Spleen (tissue), 11 donors: ENCODE measurements at regions not wholly inside any gene's neighbourhood (a gene's known extent, or its start where the extent isn't known, plus 50 kb on each side); places are given as distances from the start of the nearest gene placed in this dataset.

Experiments used
- DNase-seq: peaks from one replicate; pipeline ENCODE4 v3.0.0-alpha.2; 2020
- H3K27ac ChIP-seq, 8 donors: fragments of 200-600 bp; sonication (generic) in 7 of 8; 1 replicate in 4 of 8; 2 replicates in 4 of 8; pipeline versions ENCODE4 v1.5.0 to v1.8.0; 2016 to 2021; ENCODE audit warnings: inconsistent platforms in 4 of 8, mild to moderate bottlenecking in 4 of 8, moderate library complexity in 1 of 8
- H3K27me3 ChIP-seq, 7 donors: fragments of 200-600 bp; sonication (generic) in 6 of 7; replicated peaks in 1 of 7; 1 replicate in 4 of 7; 2 replicates in 3 of 7; pipeline versions ENCODE4 v1.5.0 to v1.8.0; 2016 to 2021; ENCODE audit warnings: inconsistent platforms in 3 of 7, mild to moderate bottlenecking in 1 of 7
- H3K36me3 ChIP-seq, 6 donors: fragments of 200-600 bp; sonication (generic) in 5 of 6; 1 replicate in 4 of 6; 2 replicates in 2 of 6; pipeline versions ENCODE4 v1.5.0 to v1.8.0; 2016 to 2021; ENCODE audit warnings: inconsistent platforms in 2 of 6
- H3K4me1 ChIP-seq, 6 donors: fragments of 200-600 bp; sonication (generic) in 5 of 6; 1 replicate in 3 of 6; 2 replicates in 3 of 6; pipeline versions ENCODE4 v1.5.0 to v1.8.0; 2016 to 2021; ENCODE audit warnings: inconsistent platforms in 3 of 6
- H3K4me3 ChIP-seq, 8 donors: fragments of 200-600 bp; sonication (generic) in 7 of 8; 1 replicate in 4 of 8; 2 replicates in 4 of 8; pipeline versions ENCODE4 v1.5.0 to v1.8.0; 2016 to 2021; ENCODE audit warnings: inconsistent platforms in 4 of 8, mild to moderate bottlenecking in 4 of 8, moderate library complexity in 2 of 8
- H3K9me3 ChIP-seq, 8 donors: fragments of 200-600 bp; sonication (generic) in 7 of 8; 1 replicate in 4 of 8; 2 replicates in 4 of 8; pipeline versions ENCODE4 v1.5.0 to v1.8.0; 2016 to 2021; ENCODE audit warnings: inconsistent platforms in 4 of 8
- POLR2A ChIP-seq, 3 donors: fragments of 450-650 bp; IDR thresholded peaks; one replicate each; pipeline ENCODE4 v1.5.1; 2017; ENCODE audit warnings: antibody characterized with exemption in 3 of 3, mild to moderate bottlenecking in 1 of 3
- POLR2AphosphoS5 ChIP-seq, 3 donors: sonication (generic); formaldehyde crosslinking; IDR thresholded peaks; one replicate each; pipeline ENCODE4 v1.5.1; 2017; ENCODE audit warnings: antibody characterized with exemption in 3 of 3
- WGBS, 5 donors: extraction: QIAGEN DNeasy Blood & Tissue Kit in 3 of 5; methylation state at CpG; one replicate each; pipeline versions ENCODE4 v1.1.5 to v1.1.7; 2013 to 2018; 5-methylcytosine and 5-hydroxymethylcytosine counted together
- intact Hi-C: fragments of 100-400 bp; cut with DNase I; formaldehyde crosslinking; loops from one replicate; pipeline ENCODE4 v1.15.0; 2023; ENCODE audit warnings: low total_unique reads
- TF ChIP-seq, protein P1 (sequence below), 11 experiments: fragments of 200-600 bp in 7 of 11; fragments of 450-650 bp in 4 of 11; sonication (generic) in 4 of 11; IDR thresholded peaks in 8 of 11; conservative IDR thresholded peaks in 3 of 11; 1 replicate in 7 of 11; 2 replicates in 4 of 11; pipeline versions ENCODE4 v1.4.0 to v1.8.0; 2016 to 2021; ENCODE audit warnings: antibody characterized with exemption in 11 of 11, inconsistent platforms in 4 of 11, mild to moderate bottlenecking in 1 of 11
- donor health status: healthy with polysubstance abuse.
- donor health status: DM: no; HTN: no; CAD: no; lungs with moderate emphysema.
- donor health status: DM: no; HTN: no; CAD: no.
- donor health status: Bipolar disorder and iron deficiency.
- donor health status: healthy.
- donor health status: DM: no; HTN: no; CAD: no.
- donor health status: DM: yes; HTN: yes; CAD: no.

- DNase-seq, result no peak
- Histone ChIP-seq H3K27me3 (no peaks in the 10 kb centered on the region), H3K4me3 (no peak overlapping the region), H3K4me1 (no peaks in the 10 kb centered on the region), H3K9me3 (peaks cover 0 to 8% (median 0%) of the 10 kb centered on the region in 8 donors), H3K36me3 (no peaks in the 10 kb centered on the region), H3K27ac (no peak overlapping the region)
- WGBS, 5 donors, result 77 to 93% (median 88%) methylated on average over 4 of the region's 4 CpGs
- intact Hi-C loops, result no loop called here
- TF ChIP-seq POLR2AphosphoS5 (IDR thresholded peaks at IDR 0.05) (no peak), POLR2A (IDR thresholded peaks at IDR 0.05) (no peak)
- TF ChIP-seq, protein P1, sequence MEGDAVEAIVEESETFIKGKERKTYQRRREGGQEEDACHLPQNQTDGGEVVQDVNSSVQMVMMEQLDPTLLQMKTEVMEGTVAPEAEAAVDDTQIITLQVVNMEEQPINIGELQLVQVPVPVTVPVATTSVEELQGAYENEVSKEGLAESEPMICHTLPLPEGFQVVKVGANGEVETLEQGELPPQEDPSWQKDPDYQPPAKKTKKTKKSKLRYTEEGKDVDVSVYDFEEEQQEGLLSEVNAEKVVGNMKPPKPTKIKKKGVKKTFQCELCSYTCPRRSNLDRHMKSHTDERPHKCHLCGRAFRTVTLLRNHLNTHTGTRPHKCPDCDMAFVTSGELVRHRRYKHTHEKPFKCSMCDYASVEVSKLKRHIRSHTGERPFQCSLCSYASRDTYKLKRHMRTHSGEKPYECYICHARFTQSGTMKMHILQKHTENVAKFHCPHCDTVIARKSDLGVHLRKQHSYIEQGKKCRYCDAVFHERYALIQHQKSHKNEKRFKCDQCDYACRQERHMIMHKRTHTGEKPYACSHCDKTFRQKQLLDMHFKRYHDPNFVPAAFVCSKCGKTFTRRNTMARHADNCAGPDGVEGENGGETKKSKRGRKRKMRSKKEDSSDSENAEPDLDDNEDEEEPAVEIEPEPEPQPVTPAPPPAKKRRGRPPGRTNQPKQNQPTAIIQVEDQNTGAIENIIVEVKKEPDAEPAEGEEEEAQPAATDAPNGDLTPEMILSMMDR (IDR thresholded peaks at IDR 0.05 in 8 of 11, conservative IDR thresholded peaks at IDR 0.05 in 3 of 11), result no peak
Observed at GRCh38 chr21:15433091-15433490, 296.7 kb upstream of the USP25 start.

- Histone ChIP-seq H3K4me1 (no peaks in the 10 kb centered on the region), H3K27me3 (no peaks in the 10 kb centered on the region), H3K27ac (no peak overlapping the region), H3K4me3 (no peak overlapping the region), H3K36me3 (no peaks in the 10 kb centered on the region), H3K9me3 (peaks cover 0 to 8% (median 0%) of the 10 kb centered on the region in 8 donors)
- intact Hi-C loops, result no loop called here
- no peak for TF ChIP-seq POLR2AphosphoS5 (IDR thresholded peaks at IDR 0.05)
- TF ChIP-seq, protein P1 (IDR thresholded peaks at IDR 0.05 in 8 of 11, conservative IDR thresholded peaks at IDR 0.05 in 3 of 11), result no peak
- TF ChIP-seq POLR2A (IDR thresholded peaks at IDR 0.05), result no peak
- 70 to 93% (median 87%) methylated on average over 2 of the region's 2 CpGs for WGBS, 5 donors
- no peak for DNase-seq
Observed at GRCh38 chr21:15434163-15434905, 295.4 kb upstream of the USP25 start.

GRCh38 chr21:15436031-15436430 lies 293.8 kb upstream of the USP25 start:
- Histone ChIP-seq H3K36me3 (no peaks in the 10 kb centered on the region), H3K9me3 (peaks cover 0 to 8% (median 0%) of the 10 kb centered on the region in 8 donors), H3K27me3 (no peaks in the 10 kb centered on the region), H3K4me1 (peaks cover 0 to 5% (median 3%) of the 10 kb centered on the region in 6 donors), H3K4me3 (no peak overlapping the region), H3K27ac (no peak overlapping the region)
- 57 to 75% (median 71%) methylated on average over 1 of the region's 1 CpG for WGBS, 5 donors
- TF ChIP-seq POLR2AphosphoS5 (IDR thresholded peaks at IDR 0.05), result no peak
- no peak for TF ChIP-seq POLR2A (IDR thresholded peaks at IDR 0.05)
- TF ChIP-seq, protein P1 (IDR thresholded peaks at IDR 0.05 in 8 of 11, conservative IDR thresholded peaks at IDR 0.05 in 3 of 11), result no peak
- intact Hi-C loops, result no loop called here
- no peak for DNase-seq

DNA sequence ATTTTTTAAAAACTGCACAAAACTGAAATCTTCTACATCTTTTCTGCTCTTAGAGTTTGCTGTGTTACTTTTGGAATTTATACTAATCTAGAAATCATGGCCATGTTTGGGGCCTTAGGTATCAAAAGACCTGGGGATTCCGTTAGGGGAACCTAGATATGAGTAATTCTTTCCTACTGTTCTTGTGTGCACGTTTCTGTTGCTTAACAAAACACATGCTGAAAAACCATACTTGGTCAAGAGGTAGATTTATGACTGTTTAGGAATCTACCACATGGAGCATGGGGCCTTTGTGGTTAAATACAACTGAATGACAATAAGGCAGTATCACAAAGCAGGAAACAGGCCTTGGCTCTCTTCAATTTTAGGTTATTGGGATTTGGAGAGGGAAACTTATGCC lies 291.9 kb upstream of the USP25 start:
- intact Hi-C loops, result no loop called here
- H3K27me3 ChIP-seq, result no peaks in the 10 kb centered on the region
- 21 to 42% (median 27%) methylated on average over 2 of the region's 2 CpGs for WGBS, 5 donors
- no peaks in the 10 kb centered on the region for H3K36me3 ChIP-seq
- H3K27ac ChIP-seq, result no peak overlapping the region
- peaks cover 0 to 8% (median 0%) of the 10 kb centered on the region in 8 donors for H3K9me3 ChIP-seq
- TF ChIP-seq POLR2AphosphoS5 (IDR thresholded peaks at IDR 0.05) (no peak), POLR2A (IDR thresholded peaks at IDR 0.05) (no peak)
- TF ChIP-seq, protein P1 (IDR thresholded peaks at IDR 0.05 in 8 of 11, conservative IDR thresholded peaks at IDR 0.05 in 3 of 11), result no peak
- H3K4me3 ChIP-seq, result no peak overlapping the region
- DNase-seq, result no peak
- peaks cover 0 to 18% (median 9%) of the 10 kb centered on the region in 6 donors for H3K4me1 ChIP-seq
